Kidney (tissue), 13 donors: ENCODE measurements at regions not wholly inside any gene's neighbourhood (a gene's known extent, or its start where the extent isn't known, plus 50 kb on each side); places are given as distances from the start of the nearest gene placed in this dataset.
A peak's percentile ranks its signal among the peaks of the same experiment; 100 is the strongest.

Experiments used
- DNase-seq, 5 donors: peaks; one replicate each; pipeline ENCODE4 v3.0.0-alpha.2; 2013 to 2020
- FAIRE-seq: peaks from 2 replicates; lab custom pipeline; 2012; peaks lifted over from hg19 to GRCh38; lab: Jason Lieb, UNC
- H3K27ac ChIP-seq, 2 donors: one replicate each; pipeline ENCODE4 v1.7.0; 2013; ENCODE audit warnings: low read depth in 2 of 2, low read length in 2 of 2, inconsistent platforms in 1 of 2
- H3K27me3 ChIP-seq: one replicate; pipeline ENCODE4 v1.7.1; 2013; ENCODE audit warnings: low read length, inconsistent platforms; ENCODE audit not compliant: control insufficient read depth, insufficient read depth
- H3K36me3 ChIP-seq, 3 donors: one replicate each; pipeline versions ENCODE4 v1.7.0 to v1.7.1; 2013; ENCODE audit warnings: low read length in 3 of 3, control low read depth in 1 of 3, inconsistent platforms in 1 of 3; ENCODE audit not compliant: insufficient read depth in 3 of 3, control insufficient read depth in 2 of 3
- H3K4me1 ChIP-seq, 3 donors: one replicate each; pipeline versions ENCODE4 v1.7.0 to v1.7.1; 2013; ENCODE audit warnings: low read length in 3 of 3, inconsistent platforms in 1 of 3, low read depth in 1 of 3; ENCODE audit not compliant: control insufficient read depth in 2 of 3, insufficient read depth in 2 of 3
- H3K4me3 ChIP-seq, 3 donors: one replicate each; pipeline versions ENCODE4 v1.7.0 to v1.8.1; 2013; ENCODE audit warnings: low read length in 3 of 3, control low read depth in 1 of 3, inconsistent platforms in 1 of 3
- H3K9ac ChIP-seq, 3 donors: one replicate each; pipeline versions ENCODE4 v1.7.0 to v1.7.1; 2013; ENCODE audit warnings: low read length in 3 of 3, control low read depth in 1 of 3, inconsistent platforms in 1 of 3
- H3K9me3 ChIP-seq, 3 donors: one replicate each; pipeline versions ENCODE4 v1.7.0 to v1.7.1; 2013; ENCODE audit warnings: low read length in 3 of 3, control low read depth in 1 of 3, inconsistent platforms in 1 of 3; ENCODE audit not compliant: control insufficient read depth in 2 of 3, insufficient read depth in 1 of 3
- CTCF ChIP-seq: IDR thresholded peaks from 3 replicates; pipeline ENCODE4 v1.5.1; 2012; ENCODE audit warnings: mild to moderate bottlenecking, moderate library complexity, borderline replicate concordance; ENCODE audit not compliant: insufficient read depth; ENCODE audit errors: extremely low read depth
- intact Hi-C: fragments of 100-400 bp; cut with DNase I; formaldehyde crosslinking; loops from one replicate; pipeline ENCODE4 v1.11.1; 2022
- donor health status: control.
- donor health status: control.
- donor health status: control.
- donor health status: control.
- donor health status: control.
- donor health status: DM: yes; HTN: yes; CAD: no.
- donor health status: Normal renal cell carcinoma (clear cell type).

DNA sequence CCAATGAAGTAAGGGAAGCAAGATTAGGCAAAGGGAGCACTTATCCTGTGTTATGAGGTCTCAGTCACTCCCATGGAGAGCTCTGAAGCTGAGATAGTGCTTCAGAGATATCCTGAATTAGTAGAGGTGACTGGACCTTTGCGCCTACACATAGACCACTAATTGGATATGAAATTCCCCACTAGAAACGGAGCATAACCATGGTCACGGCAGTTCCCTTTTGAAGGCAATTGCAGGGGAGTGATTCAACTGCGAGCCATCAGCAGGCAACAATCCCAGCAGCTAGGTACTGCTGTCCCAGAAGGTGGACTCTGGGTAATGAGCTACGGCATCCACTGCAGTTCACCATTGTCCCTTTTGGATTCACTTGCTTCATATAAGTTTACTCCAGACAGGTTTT, 267.7 kb upstream of the RASA1 start:
- FAIRE-seq, result no peak
- H3K4me3 ChIP-seq, result no peak overlapping the region
- H3K27ac ChIP-seq, result no peak overlapping the region
- no peaks in the 10 kb centered on the region for H3K36me3 ChIP-seq
- TF ChIP-seq CTCF, result no peak
- intact Hi-C loops, result no loop called here
- no peak overlapping the region for H3K9ac ChIP-seq
- H3K9me3 ChIP-seq, result peaks cover 0 to 4% (median 0%) of the 10 kb centered on the region in 3 donors
- H3K4me1 ChIP-seq, result no peaks in the 10 kb centered on the region
- peak in 2 of 5 donors; percentile 21 to 42 for DNase-seq
- H3K27me3 ChIP-seq, result no peaks in the 10 kb centered on the region

DNA sequence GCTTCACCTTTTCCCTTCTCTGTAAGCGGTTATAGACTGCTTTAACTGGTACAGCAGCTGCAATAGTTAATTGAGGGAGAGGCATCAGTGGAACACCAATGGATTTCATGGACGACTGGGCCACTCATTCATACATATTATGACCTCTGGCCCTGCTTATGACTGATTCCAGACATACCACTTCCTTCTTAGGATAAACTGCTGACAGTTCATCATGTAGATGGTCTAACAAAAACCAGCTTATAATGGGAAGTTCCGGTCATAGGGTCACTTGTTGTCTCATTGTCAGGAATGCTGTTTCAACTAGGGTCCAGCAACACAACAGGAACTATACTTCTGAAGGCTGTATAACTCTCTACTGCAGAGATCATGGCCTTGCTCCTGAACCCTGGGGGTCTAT, 265.2 kb upstream of the RASA1 start:
- TF ChIP-seq CTCF, result no peak
- Histone ChIP-seq H3K9ac (no peak overlapping the region), H3K4me3 (no peak overlapping the region), H3K27ac (no peak overlapping the region), H3K27me3 (no peaks in the 10 kb centered on the region), H3K9me3 (peaks cover 0 to 2% (median 0%) of the 10 kb centered on the region in 3 donors), H3K4me1 (no peaks in the 10 kb centered on the region), H3K36me3 (no peaks in the 10 kb centered on the region)
- DNase-seq, result peak in 1 of 5 donors; percentile 9
- FAIRE-seq, result no peak
- intact Hi-C loops, result no loop called here

DNA sequence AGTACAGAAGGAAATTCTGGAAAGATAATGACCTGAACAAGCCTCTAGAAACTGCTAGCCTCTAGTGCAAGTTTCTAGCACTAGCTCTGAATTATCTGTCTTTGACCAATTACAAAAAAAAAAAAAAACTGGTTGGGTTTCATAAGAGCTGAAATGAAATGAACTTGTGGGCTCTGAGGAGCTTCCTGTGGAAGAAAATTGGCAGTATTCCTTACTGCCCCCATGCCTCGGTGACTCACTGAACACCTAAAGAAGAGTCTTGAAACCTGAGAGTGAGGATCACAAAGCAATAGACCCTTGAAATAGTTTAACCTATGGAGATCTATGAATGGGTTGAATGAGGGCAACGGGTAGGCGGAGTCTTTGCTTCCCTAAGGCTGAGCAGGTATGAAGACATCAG, 263.6 kb upstream of the RASA1 start:
- Histone ChIP-seq H3K4me1 (peaks cover 0 to 5% (median 0%) of the 10 kb centered on the region in 3 donors), H3K9me3 (no peaks in the 10 kb centered on the region), H3K9ac (no peak overlapping the region), H3K36me3 (no peaks in the 10 kb centered on the region), H3K4me3 (no peak overlapping the region), H3K27me3 (no peaks in the 10 kb centered on the region), H3K27ac (no peak overlapping the region)
- no peak for FAIRE-seq
- intact Hi-C loops, result no loop called here
- DNase-seq, result no peak
- TF ChIP-seq CTCF, result no peak

GRCh38 chr5:87007737-87008136, 259.9 kb upstream of the RASA1 start:
- no peak overlapping the region for H3K27ac ChIP-seq
- no peak for DNase-seq
- H3K36me3 ChIP-seq, result no peaks in the 10 kb centered on the region
- H3K4me1 ChIP-seq, result peaks cover 0 to 5% (median 0%) of the 10 kb centered on the region in 3 donors
- intact Hi-C loops, result no loop called here
- TF ChIP-seq CTCF, result no peak
- no peaks in the 10 kb centered on the region for H3K27me3 ChIP-seq
- H3K9ac ChIP-seq, result no peak overlapping the region
- H3K4me3 ChIP-seq, result no peak overlapping the region
- H3K9me3 ChIP-seq, result no peaks in the 10 kb centered on the region
- FAIRE-seq, result peak; percentile 64
